ENCODE measurements at regions not wholly inside any gene's neighbourhood (a gene's known extent, or its start where the extent isn't known, plus 50 kb on each side); places are given as distances from the start of the nearest gene placed in this dataset.

GRCh38 chr1:199168888-199169585 is 530.2 kb downstream of the PTPRC start:
- no peaks in the 10 kb centered on the region for H3K9me3 Mint-ChIP-seq
- H3K4me3 Mint-ChIP-seq = no peak overlapping the region
- peaks cover 6% of the 10 kb centered on the region for H3K36me3 Mint-ChIP-seq (ENCODE audit: low read depth)
- peak overlapping the region; percentile 12 for H3K27ac Mint-ChIP-seq
- peaks cover 4% of the 10 kb centered on the region for H3K27me3 Mint-ChIP-seq (ENCODE audit: low read depth)
- peaks cover 54% of the 10 kb centered on the region for H3K4me1 Mint-ChIP-seq (ENCODE audit: low read depth)

GRCh38 chr1:199170711-199171110 is 531.9 kb downstream of the PTPRC start:
- Mint-ChIP-seq H3K4me3 (no peak overlapping the region), H3K36me3 (ENCODE audit: low read depth) (peaks cover 6% of the 10 kb centered on the region), H3K27me3 (ENCODE audit: low read depth) (peaks cover under 1% of the 10 kb centered on the region), H3K4me1 (ENCODE audit: low read depth) (peaks cover 54% of the 10 kb centered on the region), H3K27ac (no peak overlapping the region), H3K9me3 (no peaks in the 10 kb centered on the region)

GRCh38 chr1:199172171-199173124 is 533.6 kb downstream of the PTPRC start:
- Mint-ChIP-seq H3K9me3 (no peaks in the 10 kb centered on the region), H3K36me3 (ENCODE audit: low read depth) (peaks cover 6% of the 10 kb centered on the region), H3K4me3 (peak overlapping the region; percentile 11), H3K27ac (peak overlapping the region; percentile 57), H3K4me1 (ENCODE audit: low read depth) (peaks cover 56% of the 10 kb centered on the region), H3K27me3 (ENCODE audit: low read depth) (peaks cover 9% of the 10 kb centered on the region)

- Mint-ChIP-seq H3K27me3 (ENCODE audit: low read depth) (peaks cover 9% of the 10 kb centered on the region), H3K4me1 (ENCODE audit: low read depth) (peaks cover 55% of the 10 kb centered on the region), H3K36me3 (ENCODE audit: low read depth) (peaks cover 6% of the 10 kb centered on the region), H3K9me3 (no peaks in the 10 kb centered on the region), H3K27ac (peak overlapping the region; percentile 82), H3K4me3 (peak overlapping the region; percentile 11)
Observed at GRCh38 chr1:199173356-199173755, 534.5 kb downstream of the PTPRC start.

- Mint-ChIP-seq H3K36me3 (ENCODE audit: low read depth) (peaks cover 6% of the 10 kb centered on the region), H3K9me3 (no peaks in the 10 kb centered on the region), H3K4me3 (peak overlapping the region; percentile 17), H3K4me1 (ENCODE audit: low read depth) (peaks cover 45% of the 10 kb centered on the region), H3K27me3 (ENCODE audit: low read depth) (peaks cover 16% of the 10 kb centered on the region), H3K27ac (peak overlapping the region; percentile 46)
Observed at GRCh38 chr1:199174336-199174735, 535.5 kb downstream of the PTPRC start.

GRCh38 chr1:199176713-199177112 is 537.9 kb downstream of the PTPRC start:
- H3K36me3 Mint-ChIP-seq (ENCODE audit: low read depth) = no peaks in the 10 kb centered on the region
- peaks cover 17% of the 10 kb centered on the region for H3K27me3 Mint-ChIP-seq (ENCODE audit: low read depth)
- H3K27ac Mint-ChIP-seq = no peak overlapping the region
- H3K9me3 Mint-ChIP-seq = no peaks in the 10 kb centered on the region
- no peak overlapping the region for H3K4me3 Mint-ChIP-seq
- peaks cover 31% of the 10 kb centered on the region for H3K4me1 Mint-ChIP-seq (ENCODE audit: low read depth)

- H3K27me3 Mint-ChIP-seq (ENCODE audit: low read depth) = peaks cover 17% of the 10 kb centered on the region
- no peak overlapping the region for H3K27ac Mint-ChIP-seq
- no peak overlapping the region for H3K4me3 Mint-ChIP-seq
- H3K4me1 Mint-ChIP-seq (ENCODE audit: low read depth) = peaks cover 28% of the 10 kb centered on the region
- no peaks in the 10 kb centered on the region for H3K9me3 Mint-ChIP-seq
- H3K36me3 Mint-ChIP-seq (ENCODE audit: low read depth) = no peaks in the 10 kb centered on the region
Observed at GRCh38 chr1:199177241-199177640, 538.4 kb downstream of the PTPRC start.

- Mint-ChIP-seq H3K4me1 (ENCODE audit: low read depth) (peaks cover 17% of the 10 kb centered on the region), H3K9me3 (no peaks in the 10 kb centered on the region), H3K36me3 (ENCODE audit: low read depth) (no peaks in the 10 kb centered on the region), H3K27me3 (ENCODE audit: low read depth) (peaks cover 17% of the 10 kb centered on the region), H3K4me3 (no peak overlapping the region), H3K27ac (no peak overlapping the region)
Observed at GRCh38 chr1:199178646-199179045, 539.8 kb downstream of the PTPRC start.

GRCh38 chr1:199182186-199182843 is 543.5 kb downstream of the PTPRC start:
- Mint-ChIP-seq H3K4me3 (no peak overlapping the region), H3K27me3 (ENCODE audit: low read depth) (peaks cover 8% of the 10 kb centered on the region), H3K27ac (peak overlapping the region; percentile 61), H3K36me3 (ENCODE audit: low read depth) (no peaks in the 10 kb centered on the region), H3K9me3 (no peaks in the 10 kb centered on the region), H3K4me1 (ENCODE audit: low read depth) (peaks cover 4% of the 10 kb centered on the region)

GRCh38 chr1:199184180-199184579 is 545.3 kb downstream of the PTPRC start:
- Mint-ChIP-seq H3K4me1 (ENCODE audit: low read depth) (peaks cover 4% of the 10 kb centered on the region), H3K9me3 (no peaks in the 10 kb centered on the region), H3K27ac (no peak overlapping the region), H3K4me3 (no peak overlapping the region), H3K36me3 (ENCODE audit: low read depth) (no peaks in the 10 kb centered on the region), H3K27me3 (ENCODE audit: low read depth) (peaks cover 2% of the 10 kb centered on the region)

- Mint-ChIP-seq H3K27ac (no peak overlapping the region), H3K36me3 (ENCODE audit: low read depth) (peaks cover 2% of the 10 kb centered on the region), H3K27me3 (ENCODE audit: low read depth) (peaks cover 13% of the 10 kb centered on the region), H3K9me3 (no peaks in the 10 kb centered on the region), H3K4me1 (ENCODE audit: low read depth) (peaks cover 3% of the 10 kb centered on the region), H3K4me3 (no peak overlapping the region)
Observed at GRCh38 chr1:199194862-199195261, 556.0 kb downstream of the PTPRC start.

GRCh38 chr1:199197695-199198094 is 558.9 kb downstream of the PTPRC start:
- H3K27me3 Mint-ChIP-seq (ENCODE audit: low read depth) = peaks cover 9% of the 10 kb centered on the region
- peaks cover 2% of the 10 kb centered on the region for H3K36me3 Mint-ChIP-seq (ENCODE audit: low read depth)
- no peaks in the 10 kb centered on the region for H3K9me3 Mint-ChIP-seq
- H3K4me1 Mint-ChIP-seq (ENCODE audit: low read depth) = peaks cover 3% of the 10 kb centered on the region
- no peak overlapping the region for H3K4me3 Mint-ChIP-seq
- no peak overlapping the region for H3K27ac Mint-ChIP-seq

- Mint-ChIP-seq H3K4me1 (ENCODE audit: low read depth) (no peaks in the 10 kb centered on the region), H3K4me3 (no peak overlapping the region), H3K36me3 (ENCODE audit: low read depth) (no peaks in the 10 kb centered on the region), H3K9me3 (no peaks in the 10 kb centered on the region), H3K27me3 (ENCODE audit: low read depth) (peaks cover 7% of the 10 kb centered on the region), H3K27ac (no peak overlapping the region)
Observed at GRCh38 chr1:199202331-199202730, 563.5 kb downstream of the PTPRC start.

GRCh38 chr1:199204231-199204630 is 565.4 kb downstream of the PTPRC start:
- Mint-ChIP-seq H3K9me3 (no peaks in the 10 kb centered on the region), H3K27ac (no peak overlapping the region), H3K36me3 (ENCODE audit: low read depth) (no peaks in the 10 kb centered on the region), H3K4me1 (ENCODE audit: low read depth) (no peaks in the 10 kb centered on the region), H3K4me3 (no peak overlapping the region), H3K27me3 (ENCODE audit: low read depth) (peaks cover 12% of the 10 kb centered on the region)
